ENCODE measurements at regions not wholly inside any gene's neighbourhood (a gene's known extent, or its start where the extent isn't known, plus 50 kb on each side); places are given as distances from the start of the nearest gene placed in this dataset.

DNA sequence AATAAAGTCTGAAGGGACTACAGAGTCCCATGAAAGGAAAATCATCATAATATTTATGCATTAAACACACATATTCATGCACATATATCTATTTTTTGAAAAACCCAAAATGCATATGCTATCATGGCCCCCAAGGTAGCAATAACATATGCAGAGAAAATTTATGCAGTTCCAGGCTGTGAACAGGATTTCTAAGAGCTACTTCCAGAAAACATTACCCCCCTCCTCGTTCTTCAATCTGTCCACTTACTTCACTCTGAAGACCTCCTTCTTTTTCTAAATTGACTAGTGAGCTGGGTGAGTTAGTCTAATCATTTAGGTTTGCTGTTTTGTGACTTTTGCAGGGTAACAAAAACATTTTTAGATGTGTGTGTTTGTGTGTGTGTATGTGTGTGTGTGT is 376.4 kb upstream of the ZEB2 start:
- no peaks in the 10 kb centered on the region for H3K27me3 ChIP-seq (ENCODE audit: control insufficient read depth, insufficient read depth, low read length)
- TF ChIP-seq, protein P1, sequence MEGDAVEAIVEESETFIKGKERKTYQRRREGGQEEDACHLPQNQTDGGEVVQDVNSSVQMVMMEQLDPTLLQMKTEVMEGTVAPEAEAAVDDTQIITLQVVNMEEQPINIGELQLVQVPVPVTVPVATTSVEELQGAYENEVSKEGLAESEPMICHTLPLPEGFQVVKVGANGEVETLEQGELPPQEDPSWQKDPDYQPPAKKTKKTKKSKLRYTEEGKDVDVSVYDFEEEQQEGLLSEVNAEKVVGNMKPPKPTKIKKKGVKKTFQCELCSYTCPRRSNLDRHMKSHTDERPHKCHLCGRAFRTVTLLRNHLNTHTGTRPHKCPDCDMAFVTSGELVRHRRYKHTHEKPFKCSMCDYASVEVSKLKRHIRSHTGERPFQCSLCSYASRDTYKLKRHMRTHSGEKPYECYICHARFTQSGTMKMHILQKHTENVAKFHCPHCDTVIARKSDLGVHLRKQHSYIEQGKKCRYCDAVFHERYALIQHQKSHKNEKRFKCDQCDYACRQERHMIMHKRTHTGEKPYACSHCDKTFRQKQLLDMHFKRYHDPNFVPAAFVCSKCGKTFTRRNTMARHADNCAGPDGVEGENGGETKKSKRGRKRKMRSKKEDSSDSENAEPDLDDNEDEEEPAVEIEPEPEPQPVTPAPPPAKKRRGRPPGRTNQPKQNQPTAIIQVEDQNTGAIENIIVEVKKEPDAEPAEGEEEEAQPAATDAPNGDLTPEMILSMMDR (IDR thresholded peaks at IDR 0.05; ENCODE audit: insufficient read depth, low read length, severe bottlenecking): no peak
- no peak overlapping the region for H3K4me3 ChIP-seq (ENCODE audit: low read depth, low read length)
- no peak for DNase-seq (ENCODE audit: low read depth)
- H3K36me3 ChIP-seq (ENCODE audit: control insufficient read depth, insufficient read depth, low read length): no peaks in the 10 kb centered on the region
- no peak for FAIRE-seq

DNA sequence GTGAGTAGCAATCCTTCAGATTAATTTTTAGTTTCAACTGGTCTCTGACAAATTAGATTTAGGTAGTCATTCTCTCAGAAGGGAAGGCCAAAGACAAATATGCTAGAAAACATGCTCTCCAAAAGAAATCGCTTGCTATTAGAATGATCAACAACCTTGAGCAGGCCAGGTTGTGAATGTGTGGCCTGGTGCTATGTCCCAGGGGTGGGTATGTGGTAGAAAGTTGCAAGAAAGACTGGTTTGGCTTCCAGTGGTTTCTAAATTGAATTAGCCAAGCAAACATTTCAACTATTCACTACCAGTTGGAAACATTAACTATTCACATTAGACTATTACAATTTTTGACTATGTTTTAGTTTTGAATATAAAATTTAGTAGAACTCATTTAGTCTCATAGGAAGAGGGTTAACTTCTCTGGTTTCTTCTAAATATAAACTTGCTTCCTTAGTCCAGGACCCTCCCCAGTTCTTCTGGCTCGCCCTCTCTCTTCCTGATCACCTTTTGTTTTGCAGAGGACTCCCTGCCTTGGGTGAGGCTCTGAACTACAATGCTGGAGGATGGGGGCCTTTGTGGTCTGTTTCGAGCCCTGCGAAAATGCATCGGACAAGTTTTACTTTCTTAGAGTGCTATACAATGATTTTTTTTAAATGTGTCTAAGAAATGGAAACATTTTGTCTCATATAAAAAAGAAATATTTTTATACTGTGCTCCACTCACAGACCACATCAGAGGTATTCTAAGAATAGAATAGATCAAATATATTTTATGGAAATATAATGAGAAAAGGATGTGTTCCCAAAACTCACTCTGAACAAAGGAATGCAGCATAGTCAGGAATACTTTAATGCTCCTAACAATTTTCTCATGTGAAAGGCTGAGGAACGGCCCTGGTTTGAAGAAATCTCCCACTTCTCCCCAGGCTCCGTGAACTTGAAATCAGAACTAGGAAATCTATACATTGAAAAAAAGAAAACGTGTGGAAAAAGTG is 375.0 kb upstream of the ZEB2 start:
- no peaks in the 10 kb centered on the region for H3K27me3 ChIP-seq (ENCODE audit: control insufficient read depth, insufficient read depth, low read length)
- TF ChIP-seq, protein P1 (IDR thresholded peaks at IDR 0.05; ENCODE audit: insufficient read depth, low read length, severe bottlenecking): no peak
- no peak for DNase-seq (ENCODE audit: low read depth)
- FAIRE-seq: no peak
- no peak overlapping the region for H3K4me3 ChIP-seq (ENCODE audit: low read depth, low read length)
- no peaks in the 10 kb centered on the region for H3K36me3 ChIP-seq (ENCODE audit: control insufficient read depth, insufficient read depth, low read length)

DNA sequence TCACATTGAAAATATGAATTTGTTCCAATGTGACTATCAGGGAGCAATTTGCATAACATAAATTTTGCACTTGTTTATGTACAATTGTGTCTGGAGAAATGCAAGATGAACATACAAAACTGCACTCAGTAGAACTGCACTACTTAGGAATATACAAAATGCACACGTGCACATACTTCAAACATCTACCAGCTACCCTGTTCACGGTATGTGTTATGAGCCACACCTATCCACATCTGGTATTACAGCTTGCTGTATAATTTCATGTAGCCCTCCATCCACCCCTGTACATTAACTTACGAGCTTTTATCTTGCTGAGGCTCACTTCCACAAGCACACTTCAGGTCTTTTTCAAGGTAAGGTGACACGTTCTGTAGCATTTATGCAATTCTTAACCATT is 373.5 kb upstream of the ZEB2 start:
- TF ChIP-seq, protein P1 (IDR thresholded peaks at IDR 0.05; ENCODE audit: insufficient read depth, low read length, severe bottlenecking): no peak
- Histone ChIP-seq H3K27me3 (ENCODE audit: control insufficient read depth, insufficient read depth, low read length) (no peaks in the 10 kb centered on the region), H3K36me3 (ENCODE audit: control insufficient read depth, insufficient read depth, low read length) (no peaks in the 10 kb centered on the region), H3K4me3 (ENCODE audit: low read depth, low read length) (no peak overlapping the region)
- DNase-seq (ENCODE audit: low read depth): no peak
- FAIRE-seq: no peak

DNA sequence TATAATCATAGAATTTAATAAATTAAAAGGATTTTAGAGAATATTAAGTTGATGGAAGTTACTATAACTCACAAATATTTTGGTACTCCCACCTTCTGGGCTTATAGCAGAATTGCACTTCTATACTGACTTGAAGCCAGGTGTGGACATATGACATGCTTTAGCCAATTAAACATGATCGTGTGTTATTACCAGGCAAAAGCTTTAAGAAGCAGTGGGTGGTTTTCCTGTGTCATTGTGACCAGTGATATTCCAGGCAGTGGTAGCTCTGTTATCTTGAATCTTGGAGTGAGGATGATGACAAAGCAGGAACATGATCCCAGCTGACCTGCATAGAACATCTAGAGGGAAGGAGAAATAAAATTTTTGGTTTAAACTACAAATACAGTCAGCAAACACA is 370.9 kb upstream of the ZEB2 start:
- TF ChIP-seq, protein P1 (IDR thresholded peaks at IDR 0.05; ENCODE audit: insufficient read depth, low read length, severe bottlenecking): no peak
- H3K27me3 ChIP-seq (ENCODE audit: control insufficient read depth, insufficient read depth, low read length): no peaks in the 10 kb centered on the region
- no peak overlapping the region for H3K4me3 ChIP-seq (ENCODE audit: low read depth, low read length)
- no peak for FAIRE-seq
- peak; percentile 64 for DNase-seq (ENCODE audit: low read depth)
- no peaks in the 10 kb centered on the region for H3K36me3 ChIP-seq (ENCODE audit: control insufficient read depth, insufficient read depth, low read length)

DNA sequence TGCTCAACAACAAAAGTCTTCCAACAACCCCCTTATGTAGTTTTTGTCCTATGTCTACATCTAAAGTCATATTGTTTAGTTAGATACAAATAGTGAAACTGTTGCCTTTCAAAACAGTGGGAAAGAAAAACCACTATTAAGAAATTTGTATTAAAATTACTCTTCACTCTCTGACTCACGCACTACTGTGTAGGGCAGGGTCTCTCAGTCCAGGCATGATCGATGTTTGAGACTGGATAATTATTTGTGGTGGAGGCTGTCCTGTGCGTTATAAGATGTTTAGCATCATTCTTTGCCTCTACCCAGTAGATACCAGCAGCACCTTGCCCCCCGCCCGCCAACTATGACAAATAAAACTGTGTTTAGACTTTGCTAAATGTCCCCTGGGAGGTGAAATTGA is 369.4 kb upstream of the ZEB2 start:
- FAIRE-seq (no peak), DNase-seq (ENCODE audit: low read depth) (no peak)
- Histone ChIP-seq H3K36me3 (ENCODE audit: control insufficient read depth, insufficient read depth, low read length) (no peaks in the 10 kb centered on the region), H3K27me3 (ENCODE audit: control insufficient read depth, insufficient read depth, low read length) (no peaks in the 10 kb centered on the region), H3K4me3 (ENCODE audit: low read depth, low read length) (no peak overlapping the region)
- TF ChIP-seq, protein P1 (IDR thresholded peaks at IDR 0.05; ENCODE audit: insufficient read depth, low read length, severe bottlenecking): no peak

Measured in bronchial epithelial cell (primary cell).